B cell (primary cell): ENCODE measurements at regions not wholly inside any gene's neighbourhood (a gene's known extent, or its start where the extent isn't known, plus 50 kb on each side); places are given as distances from the start of the nearest gene placed in this dataset.

Source experiments
- CTCF ChIP-seq: fragments of 200-600 bp; IDR thresholded peaks from one replicate; pipeline ENCODE4 v1.8.0; 2022; ENCODE audit warnings: antibody characterized with exemption, mild to moderate bottlenecking
- EZH2 ChIP-seq: IDR thresholded peaks from 2 replicates; pipeline ENCODE4 v1.6.1; 2012; ENCODE audit warnings: borderline replicate concordance, low read depth, mild to moderate bottlenecking, moderate library complexity, low read length; ENCODE audit not compliant: insufficient read depth, poor library complexity, severe bottlenecking

GRCh38 chr21:35915030-35915429 is 145.3 kb downstream of the SETD4 start:
- TF ChIP-seq CTCF: no peak
- TF ChIP-seq EZH2: no peak
